HG02981 (cell line): ENCODE measurements at regions not wholly inside any gene's neighbourhood (a gene's known extent, or its start where the extent isn't known, plus 50 kb on each side); places are given as distances from the start of the nearest gene placed in this dataset.

ENCODE experiments used
- ATAC-seq: cut with Tn5 transposase; IDR thresholded peaks from one replicate; pipeline ENCODE4 v1.9.1; 2021; ENCODE audit warnings: mild to moderate bottlenecking, moderate library complexity; ENCODE audit not compliant: unreplicated experiment

DNA sequence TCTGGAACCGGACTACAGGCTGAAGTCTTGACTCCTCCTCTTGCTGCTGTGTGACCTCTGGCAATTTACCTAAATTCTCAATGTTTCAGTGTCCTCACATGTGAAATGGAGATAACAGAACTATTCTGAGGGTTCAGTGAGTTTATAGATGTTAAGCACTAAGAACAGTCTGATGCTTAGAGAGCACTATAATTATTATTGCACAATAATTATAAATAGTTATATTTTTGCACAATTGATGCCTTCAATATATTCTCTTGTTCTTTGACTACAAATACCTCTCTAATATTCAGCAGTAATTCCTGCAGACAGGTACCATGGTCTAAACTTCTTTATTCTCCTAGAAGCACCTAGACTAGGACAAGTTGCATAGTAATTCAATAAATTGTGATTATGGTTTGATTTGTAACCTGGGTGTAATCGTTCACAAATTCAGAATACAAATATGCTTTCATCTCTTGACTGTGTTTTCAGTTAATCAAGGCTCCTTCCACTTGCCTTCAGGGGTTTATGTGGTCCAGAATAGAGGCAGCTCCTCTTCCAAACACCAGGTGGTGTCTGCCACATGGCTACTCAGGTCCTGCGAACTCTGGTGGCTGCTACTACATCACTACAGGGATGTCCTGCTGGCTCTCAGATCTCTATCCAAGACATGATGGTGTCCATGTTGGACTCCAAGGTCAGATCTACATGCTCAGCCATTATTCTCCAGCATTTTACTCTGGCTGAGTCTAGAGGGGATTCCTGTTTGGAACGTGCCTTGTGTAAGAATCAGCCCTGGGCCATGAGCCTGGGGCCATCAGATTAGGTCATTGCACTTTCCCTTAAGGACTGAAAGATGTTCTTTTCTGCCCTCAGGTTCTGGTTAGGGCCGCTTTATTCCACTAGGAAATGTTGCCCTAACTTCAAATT lies 103.4 kb downstream of the QRFPR start:
- peak; percentile 38 for ATAC-seq

DNA sequence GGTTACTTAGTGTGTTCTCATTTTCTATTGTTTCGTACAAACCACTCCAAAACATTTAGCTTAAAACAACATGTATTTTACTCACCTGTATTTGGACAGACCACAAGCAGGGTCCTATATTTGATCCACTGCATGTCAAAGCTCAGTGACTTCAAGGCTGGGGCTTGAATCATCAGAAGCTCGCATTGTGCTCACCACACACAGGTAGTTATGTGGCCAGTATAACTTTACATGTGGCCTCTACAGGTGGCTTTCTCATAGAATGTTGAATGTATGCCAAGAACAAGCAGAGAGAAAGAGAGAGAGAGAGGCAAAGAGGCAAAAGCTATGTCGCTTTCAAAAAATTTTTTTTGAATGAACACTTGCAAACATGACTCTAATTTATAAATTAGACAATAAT lies 107.6 kb downstream of the QRFPR start:
- no peak for ATAC-seq

DNA sequence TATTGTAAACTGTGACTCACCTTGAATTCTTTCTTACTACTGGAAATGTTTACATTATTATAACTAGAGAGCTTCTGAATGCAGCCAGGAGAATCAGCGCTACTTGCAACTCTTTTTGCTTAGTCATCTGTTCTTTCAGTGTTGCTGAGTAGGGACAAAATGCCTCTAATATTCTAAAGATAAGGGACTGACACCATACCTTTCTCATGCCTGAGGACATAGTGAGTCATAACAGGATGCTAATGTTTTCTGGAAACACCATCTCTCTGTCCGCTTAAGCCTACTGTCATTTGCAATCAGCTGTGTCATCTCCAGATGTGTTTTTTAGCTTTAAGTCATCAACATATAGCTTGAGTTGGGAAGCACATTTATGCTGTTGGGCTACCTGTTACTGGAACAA lies 108.3 kb downstream of the QRFPR start:
- peak; percentile 90 for ATAC-seq

- no peak for ATAC-seq
These were observed 106.3 kb upstream of the TNIP3 start for GRCh38 chr4:121270389-121270788.

DNA sequence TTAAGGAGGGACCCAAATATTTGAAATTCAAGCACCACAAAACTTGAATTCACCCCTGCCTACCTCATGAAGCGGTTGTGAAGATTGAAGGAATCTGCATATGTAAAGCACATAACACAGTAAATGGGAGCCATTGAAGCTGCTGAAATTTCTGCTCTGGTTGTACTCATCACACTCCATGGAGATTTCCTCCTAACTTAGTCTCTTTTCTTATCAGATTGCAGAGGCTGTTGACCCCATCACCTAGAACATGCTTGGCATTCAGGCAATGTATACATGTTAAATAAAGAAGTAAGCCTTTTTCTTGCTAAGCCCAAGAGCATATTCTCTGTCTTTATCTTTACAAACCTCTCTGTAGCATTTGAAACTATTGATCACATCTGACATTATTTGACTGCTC lies 104.9 kb upstream of the TNIP3 start:
- ATAC-seq: no peak

- ATAC-seq: no peak
These were observed 102.9 kb upstream of the TNIP3 start for GRCh38 chr4:121266982-121267381.

DNA sequence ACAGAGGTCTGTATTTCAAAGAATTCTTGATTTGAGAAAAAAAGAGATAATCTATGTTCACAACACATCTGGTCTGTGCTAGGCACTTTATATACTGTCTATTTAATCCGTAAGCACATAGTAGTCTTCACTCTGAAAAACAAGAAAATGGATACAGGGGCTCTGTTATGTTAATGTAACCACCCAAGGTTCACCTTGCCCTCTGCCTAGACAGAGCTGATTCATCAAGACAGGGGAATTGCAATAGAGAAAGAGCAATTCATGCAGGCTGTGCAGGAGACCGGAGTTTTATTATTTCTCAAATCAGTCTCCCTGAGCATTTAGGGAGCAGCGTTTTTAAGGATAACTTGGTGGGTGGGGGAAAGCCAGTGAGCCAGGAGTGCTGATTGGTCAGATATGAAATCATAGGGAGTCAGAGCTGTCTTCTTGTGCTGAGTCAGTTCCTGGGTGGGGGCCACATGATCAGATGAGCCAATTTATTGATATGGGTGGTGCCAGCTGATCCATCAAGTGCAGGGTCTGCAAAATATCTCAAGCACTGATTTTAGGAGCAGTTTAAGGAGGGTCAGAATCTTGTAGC lies 92.9 kb upstream of the TNIP3 start:
- no peak for ATAC-seq

- peak; percentile 99 for ATAC-seq
These were observed 92.0 kb upstream of the TNIP3 start for GRCh38 chr4:121255986-121256750.

GRCh38 chr4:121253961-121254360 lies 89.8 kb upstream of the TNIP3 start:
- ATAC-seq: no peak

GRCh38 chr4:121252224-121252806 lies 88.2 kb upstream of the TNIP3 start:
- peak; percentile 23 for ATAC-seq

DNA sequence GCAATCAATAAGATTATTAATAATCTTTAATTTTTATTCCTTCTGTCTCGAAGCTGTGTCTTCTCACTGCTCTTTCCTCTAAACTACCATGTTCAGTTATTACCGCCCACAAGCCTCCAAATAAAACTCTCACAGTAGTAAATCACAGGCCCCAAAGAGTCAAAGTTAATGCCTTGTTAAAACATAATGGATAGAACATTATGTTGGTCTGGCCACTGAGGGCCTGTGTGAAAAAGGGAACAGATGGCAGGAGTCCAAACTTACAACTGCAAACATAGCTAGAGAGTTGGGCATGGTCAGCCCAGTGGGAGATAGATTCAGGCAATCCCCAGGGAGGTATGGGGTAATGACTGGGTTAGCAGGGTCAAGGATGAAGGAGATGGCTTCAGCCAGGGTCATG lies 84.6 kb upstream of the TNIP3 start:
- ATAC-seq: no peak

DNA sequence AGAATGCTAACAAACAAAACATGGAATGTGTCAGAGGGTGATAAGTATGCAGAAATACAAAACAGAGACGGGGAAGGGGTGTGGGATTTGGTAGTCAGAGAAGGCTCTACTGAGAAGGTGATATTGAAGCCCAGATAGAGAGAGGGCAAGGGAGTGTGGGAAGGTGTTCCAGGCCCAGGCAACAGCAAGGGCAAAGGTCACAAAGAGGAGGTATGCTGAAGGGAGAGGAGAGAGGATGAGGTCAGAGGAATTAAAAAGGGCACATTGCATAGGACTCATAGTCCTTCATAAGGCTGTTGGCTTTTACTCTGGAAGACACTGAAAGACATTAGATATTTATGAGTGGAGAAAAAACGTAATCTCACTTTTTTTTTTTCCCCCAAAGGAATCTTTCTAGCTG lies 82.6 kb upstream of the TNIP3 start:
- ATAC-seq: no peak

DNA sequence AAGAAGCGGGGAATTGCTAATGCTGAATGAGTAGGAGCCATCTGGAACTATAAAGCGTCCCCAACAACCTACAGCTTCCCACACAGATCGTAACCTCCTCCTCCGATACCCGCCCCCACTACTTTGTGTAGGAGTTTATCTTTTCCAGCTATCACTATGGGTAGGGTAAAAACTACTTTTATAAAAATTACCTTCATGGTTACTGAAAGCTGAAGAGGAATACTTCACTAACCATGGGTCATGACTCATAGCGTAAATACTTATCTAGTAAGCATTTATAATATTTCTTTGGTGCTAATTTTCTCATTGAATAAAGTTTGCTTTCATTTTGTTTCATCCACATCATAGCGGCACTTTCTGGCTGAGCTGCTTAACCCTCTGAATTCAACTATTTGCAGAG lies 79.4 kb upstream of the TNIP3 start:
- no peak for ATAC-seq

DNA sequence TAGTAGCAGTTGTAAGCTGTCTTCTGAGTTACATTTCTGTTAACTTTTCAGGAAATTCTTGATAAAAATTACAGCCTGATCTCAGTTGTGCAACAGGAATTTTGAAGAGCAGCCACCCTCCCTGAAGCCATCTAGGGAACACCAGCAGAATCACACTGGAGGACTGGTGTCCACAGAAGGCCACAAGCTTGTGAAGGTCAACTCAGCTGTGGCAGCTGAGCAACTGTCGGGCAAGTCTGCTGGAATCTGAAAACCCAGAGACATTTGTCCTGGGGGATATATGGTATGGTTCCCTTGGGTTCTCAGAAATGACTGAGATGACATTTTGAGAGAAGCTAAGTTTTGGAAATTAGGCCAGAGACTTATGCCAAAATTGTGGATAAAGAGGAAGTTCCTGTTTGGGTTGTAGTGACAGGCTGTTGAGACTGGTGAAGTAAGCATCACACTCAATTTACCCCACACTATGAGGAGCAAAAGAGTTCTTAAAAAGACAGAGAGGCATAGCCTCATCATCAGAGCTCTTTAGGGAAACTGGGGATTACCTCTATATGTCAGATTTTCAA lies 78.1 kb upstream of the TNIP3 start:
- ATAC-seq: no peak

DNA sequence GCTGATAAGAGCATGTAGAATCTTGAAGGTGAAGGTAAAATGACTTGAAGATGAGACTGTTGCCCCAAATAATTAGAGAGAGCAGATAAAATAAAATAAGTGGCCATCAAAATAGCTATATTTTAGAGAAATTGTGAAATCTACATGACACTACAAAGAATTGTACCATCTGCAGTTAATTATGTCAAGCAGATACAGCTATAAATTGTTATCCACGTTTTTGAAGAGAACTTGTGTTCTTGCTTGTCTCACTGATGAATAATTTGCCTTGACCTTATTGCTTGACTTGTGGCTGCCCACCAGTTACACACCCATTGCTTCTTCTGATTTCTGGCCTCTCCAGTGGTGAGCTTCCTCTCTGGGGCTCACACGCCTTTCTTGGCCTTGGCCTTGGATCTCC lies 75.8 kb upstream of the TNIP3 start:
- no peak for ATAC-seq

DNA sequence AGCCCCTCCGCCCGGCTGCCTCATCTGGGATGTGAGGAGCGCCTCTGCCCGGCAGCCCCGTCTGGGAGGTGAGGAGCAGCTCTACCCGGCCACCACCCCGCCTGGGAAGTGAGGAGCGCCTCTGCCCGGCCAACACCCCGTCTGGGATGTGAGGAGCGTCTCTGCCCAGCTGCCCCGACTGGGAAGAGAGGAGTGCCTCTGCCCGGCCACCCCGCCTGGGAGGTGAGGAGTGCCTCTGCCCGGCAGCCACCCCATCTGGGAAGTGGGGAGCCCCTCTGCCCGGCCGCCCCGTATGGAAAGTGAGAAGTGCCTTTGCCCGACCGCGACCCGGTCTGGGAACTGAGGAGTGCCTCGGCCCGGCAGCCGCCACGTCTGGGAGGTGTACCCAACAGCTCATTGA lies 74.3 kb upstream of the TNIP3 start:
- no peak for ATAC-seq

DNA sequence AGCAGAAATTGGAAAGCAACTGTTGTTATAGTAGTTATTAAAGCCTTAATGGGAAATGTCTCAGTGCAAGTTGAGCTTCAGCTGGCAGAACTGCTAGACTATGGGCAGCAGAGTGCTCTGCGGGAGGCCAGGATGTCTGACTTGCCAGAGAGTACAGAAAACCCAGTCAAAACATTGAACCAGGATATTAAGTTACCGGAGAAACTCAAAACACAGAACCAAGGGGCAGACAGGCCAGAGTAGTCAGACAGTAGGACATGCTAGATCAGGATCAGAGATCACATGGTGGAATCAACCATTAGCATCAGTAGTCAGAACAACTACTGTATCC lies 72.9 kb upstream of the TNIP3 start:
- no peak for ATAC-seq

- no peak for ATAC-seq
These were observed 72.4 kb upstream of the TNIP3 start for GRCh38 chr4:121236353-121237068.

- no peak for ATAC-seq
These were observed 69.9 kb upstream of the TNIP3 start for GRCh38 chr4:121233982-121234381.

DNA sequence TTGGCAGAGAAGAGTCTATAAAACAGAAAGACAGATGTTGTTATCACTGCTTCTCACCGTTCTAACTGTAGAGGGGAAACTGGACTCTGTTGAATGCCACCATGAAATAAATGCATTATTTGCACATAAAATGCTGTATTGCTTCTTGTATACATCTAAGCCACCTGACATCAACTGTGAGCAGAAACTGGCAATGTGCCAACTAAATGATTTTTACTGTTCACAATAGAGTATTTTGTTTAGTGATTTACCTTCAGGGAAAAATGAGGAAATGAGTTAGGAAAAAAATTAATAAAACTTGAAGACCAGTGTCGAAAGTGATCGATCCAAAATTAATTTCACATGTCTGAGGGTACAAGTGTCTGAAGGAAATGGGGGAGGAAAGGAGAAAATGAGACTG lies 65.9 kb upstream of the TNIP3 start:
- ATAC-seq: no peak

- ATAC-seq: no peak
These were observed 64.7 kb upstream of the TNIP3 start for GRCh38 chr4:121228848-121229247.
